ENCODE measurements at regions not wholly inside any gene's neighbourhood (a gene's known extent, or its start where the extent isn't known, plus 50 kb on each side); places are given as distances from the start of the nearest gene placed in this dataset.

DNA sequence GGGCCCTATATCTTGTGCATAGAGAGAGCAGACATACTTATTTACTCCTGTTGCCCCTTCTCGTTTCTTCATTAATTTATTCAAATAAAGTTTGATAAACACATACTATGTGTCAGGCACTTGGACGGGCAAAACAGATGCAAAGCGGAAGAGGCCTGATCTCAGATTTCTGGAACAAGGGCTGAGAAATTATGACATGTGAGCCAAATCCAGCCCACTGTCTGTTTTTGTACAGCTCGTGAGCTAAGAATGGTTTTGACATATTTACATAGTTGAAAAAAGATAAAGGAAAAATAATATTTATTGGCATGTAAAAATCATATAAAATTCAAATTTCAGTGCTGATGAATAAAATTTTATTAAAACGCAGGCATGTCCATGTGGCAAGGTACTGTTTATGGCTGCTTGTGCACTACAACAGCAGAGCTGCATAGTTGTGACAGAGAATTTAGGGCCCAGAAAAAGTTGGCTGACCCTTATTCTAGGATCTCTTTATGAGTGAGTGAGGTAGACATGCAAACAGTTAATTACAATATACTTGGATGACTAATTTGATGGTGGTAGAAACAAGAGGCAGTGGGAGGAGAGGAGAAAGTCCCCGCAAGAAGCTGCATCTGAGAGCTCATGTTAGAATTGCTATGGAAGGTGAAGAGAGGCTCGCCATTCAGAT lies 68.1 kb upstream of the ITPRID1 start:
- WGBS, 2 donors, result 74 to 77% methylated on average over 7 of the region's 7 CpGs

DNA sequence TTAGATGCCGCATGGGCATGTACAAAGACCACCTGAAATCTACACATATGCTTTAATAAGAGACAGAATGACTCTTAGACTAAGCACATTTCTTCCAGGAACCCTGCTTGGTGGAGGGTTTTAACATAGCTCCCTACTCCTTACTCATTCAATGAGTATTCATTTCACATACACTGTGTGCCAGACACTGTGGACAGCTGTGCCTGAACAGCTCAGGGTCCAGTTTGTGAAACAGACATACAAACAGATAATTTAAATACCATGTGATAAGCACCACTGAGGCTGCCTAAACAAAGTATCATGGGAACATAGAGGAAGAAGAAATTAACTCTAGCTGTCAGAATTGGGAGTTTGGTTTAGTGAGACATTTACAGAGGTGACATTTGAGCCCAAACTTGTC lies 65.2 kb upstream of the ITPRID1 start:
- FAIRE-seq (no peak), DNase-seq (no peak), ATAC-seq (no peak)
- TF ChIP-seq, protein P1, sequence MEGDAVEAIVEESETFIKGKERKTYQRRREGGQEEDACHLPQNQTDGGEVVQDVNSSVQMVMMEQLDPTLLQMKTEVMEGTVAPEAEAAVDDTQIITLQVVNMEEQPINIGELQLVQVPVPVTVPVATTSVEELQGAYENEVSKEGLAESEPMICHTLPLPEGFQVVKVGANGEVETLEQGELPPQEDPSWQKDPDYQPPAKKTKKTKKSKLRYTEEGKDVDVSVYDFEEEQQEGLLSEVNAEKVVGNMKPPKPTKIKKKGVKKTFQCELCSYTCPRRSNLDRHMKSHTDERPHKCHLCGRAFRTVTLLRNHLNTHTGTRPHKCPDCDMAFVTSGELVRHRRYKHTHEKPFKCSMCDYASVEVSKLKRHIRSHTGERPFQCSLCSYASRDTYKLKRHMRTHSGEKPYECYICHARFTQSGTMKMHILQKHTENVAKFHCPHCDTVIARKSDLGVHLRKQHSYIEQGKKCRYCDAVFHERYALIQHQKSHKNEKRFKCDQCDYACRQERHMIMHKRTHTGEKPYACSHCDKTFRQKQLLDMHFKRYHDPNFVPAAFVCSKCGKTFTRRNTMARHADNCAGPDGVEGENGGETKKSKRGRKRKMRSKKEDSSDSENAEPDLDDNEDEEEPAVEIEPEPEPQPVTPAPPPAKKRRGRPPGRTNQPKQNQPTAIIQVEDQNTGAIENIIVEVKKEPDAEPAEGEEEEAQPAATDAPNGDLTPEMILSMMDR (IDR thresholded peaks at IDR 0.05), result no peak
- H3K27me3 ChIP-seq, result no peaks in the 10 kb centered on the region
- intact Hi-C loops (cut with DNase I), result loop anchor here in 1 of 3 donors (10.0 kb wide), 1 partner anchor 286 kb away; no protein-coding TSS in a partner anchor
- H3K27ac ChIP-seq, result no peak overlapping the region
- H3K4me3 ChIP-seq, result no peak overlapping the region
- H3K4me1 ChIP-seq, result no peaks in the 10 kb centered on the region
- whole genome bisulfite sequencing, 2 donors, result 83 to 100% methylated on average over 1 of the region's 1 CpG
- no peaks in the 10 kb centered on the region for H3K9me3 ChIP-seq
- no peaks in the 10 kb centered on the region for H3K36me3 ChIP-seq

More for the DNA sequence above, 68.1 kb upstream of the ITPRID1 start:
- no peak overlapping the region for H3K27ac ChIP-seq
- H3K4me3 ChIP-seq, result no peak overlapping the region
- no peak for FAIRE-seq
- ATAC-seq, result no peak
- intact Hi-C loops (cut with DNase I), result loop anchor here in 1 of 3 donors (10.0 kb wide), 1 partner anchor 289 kb away; no protein-coding TSS in a partner anchor
- H3K4me1 ChIP-seq, result no peaks in the 10 kb centered on the region
- DNase-seq, result no peak
- H3K9me3 ChIP-seq, result no peaks in the 10 kb centered on the region
- TF ChIP-seq, protein P1 (IDR thresholded peaks at IDR 0.05), result no peak
- no peaks in the 10 kb centered on the region for H3K27me3 ChIP-seq
- no peaks in the 10 kb centered on the region for H3K36me3 ChIP-seq

DNA sequence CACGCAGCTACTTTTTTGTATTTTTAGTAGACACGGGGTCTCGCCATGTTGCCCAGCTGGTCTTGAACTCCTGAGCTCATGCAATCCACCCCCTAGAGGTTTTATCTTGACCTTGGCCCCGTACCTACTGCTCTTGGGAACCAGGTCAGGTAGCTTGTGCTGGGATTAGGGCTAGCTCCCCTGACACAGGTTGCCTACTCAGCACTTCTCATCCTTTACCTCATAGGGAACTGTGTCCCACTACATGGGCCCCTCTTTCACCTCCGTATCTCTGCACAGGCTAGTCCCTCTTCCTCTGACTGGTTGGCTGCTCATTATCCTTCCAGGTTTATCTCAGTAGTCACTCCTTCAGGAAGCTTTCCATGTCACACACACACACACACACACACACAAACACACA lies 58.0 kb upstream of the ITPRID1 start:
- Histone ChIP-seq H3K27ac (no peak overlapping the region), H3K9me3 (no peaks in the 10 kb centered on the region), H3K4me3 (no peak overlapping the region), H3K4me1 (no peaks in the 10 kb centered on the region), H3K36me3 (no peaks in the 10 kb centered on the region), H3K27me3 (no peaks in the 10 kb centered on the region)
- FAIRE-seq, result no peak
- 80% methylated on average over 5 of the region's 5 CpGs for WGBS, 2 donors
- no peak for ATAC-seq
- TF ChIP-seq, protein P1 (IDR thresholded peaks at IDR 0.05), result no peak
- intact Hi-C loops (cut with DNase I), result no loop called here
- DNase-seq, result no peak

DNA sequence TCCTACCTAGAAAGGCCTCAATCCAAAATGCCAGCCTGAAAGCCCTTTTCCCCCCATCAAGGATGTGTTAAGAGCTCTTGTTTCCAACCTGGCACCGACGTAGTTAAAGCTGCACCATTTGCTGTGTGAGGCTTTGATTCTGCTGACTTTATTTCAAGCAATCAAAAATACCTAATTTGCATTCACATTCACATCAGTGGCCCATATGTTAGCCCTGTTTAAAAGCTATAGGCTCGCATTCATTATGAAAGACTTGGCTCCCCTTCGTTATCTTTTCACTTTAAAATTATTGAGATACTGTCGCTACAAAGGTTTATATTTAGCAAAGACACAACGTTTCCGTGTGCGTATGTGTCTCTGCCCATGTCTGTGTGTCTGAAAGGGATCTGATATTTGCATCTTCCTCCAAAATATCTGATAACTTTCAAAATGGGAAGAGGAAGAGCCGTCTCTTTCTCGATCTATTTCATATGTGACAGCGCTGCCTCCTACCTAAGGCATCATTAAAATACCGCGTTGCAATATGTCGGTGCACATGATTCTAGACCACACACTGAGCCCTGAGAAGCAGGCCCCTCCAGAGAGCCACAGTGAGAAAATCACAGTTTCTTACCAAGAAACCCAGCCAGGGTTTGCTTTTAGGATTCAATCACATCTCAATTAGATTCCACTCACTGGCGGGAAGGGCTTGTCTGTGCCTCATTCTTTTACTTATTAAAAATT lies 57.1 kb upstream of the ITPRID1 start:
- WGBS, 2 donors, result 72% methylated on average over 15 of the region's 15 CpGs
- H3K36me3 ChIP-seq, result no peaks in the 10 kb centered on the region
- FAIRE-seq (no peak), DNase-seq (no peak), ATAC-seq (no peak)
- no peak overlapping the region for H3K4me3 ChIP-seq
- H3K27me3 ChIP-seq, result no peaks in the 10 kb centered on the region
- no peaks in the 10 kb centered on the region for H3K9me3 ChIP-seq
- H3K27ac ChIP-seq, result no peak overlapping the region
- TF ChIP-seq, protein P1 (IDR thresholded peaks at IDR 0.05), result no peak
- no peaks in the 10 kb centered on the region for H3K4me1 ChIP-seq
- intact Hi-C loops (cut with DNase I), result no loop called here

DNA sequence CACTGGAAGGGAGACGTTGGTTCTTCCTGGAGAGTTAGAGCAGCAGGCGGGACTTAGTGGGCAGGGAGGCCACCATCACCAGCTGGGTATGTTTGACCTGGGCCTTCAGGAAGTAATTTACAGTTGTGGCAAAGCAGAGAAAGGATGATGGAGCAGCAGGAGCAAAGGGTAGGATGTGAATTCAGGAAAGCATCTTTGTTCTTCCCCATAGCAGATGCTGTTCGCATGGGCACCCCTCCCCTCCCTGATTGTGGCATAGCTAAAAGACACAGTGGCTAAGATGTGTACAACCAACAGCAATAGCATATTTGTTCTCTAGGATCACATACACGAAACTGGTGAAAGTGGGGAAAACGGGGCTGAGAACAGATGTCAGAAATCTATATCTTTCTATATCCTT lies 56.3 kb upstream of the ITPRID1 start:
- ATAC-seq, result no peak
- FAIRE-seq, result no peak
- WGBS, 2 donors, result 64 to 67% methylated on average over 5 of the region's 5 CpGs

More for the DNA sequence above, 56.3 kb upstream of the ITPRID1 start:
- H3K4me1 ChIP-seq, result no peaks in the 10 kb centered on the region
- intact Hi-C loops (cut with DNase I), result no loop called here
- no peak overlapping the region for H3K4me3 ChIP-seq
- TF ChIP-seq, protein P1 (IDR thresholded peaks at IDR 0.05), result no peak
- H3K27me3 ChIP-seq, result no peaks in the 10 kb centered on the region
- DNase-seq, result no peak
- H3K9me3 ChIP-seq, result no peaks in the 10 kb centered on the region
- no peak overlapping the region for H3K27ac ChIP-seq
- H3K36me3 ChIP-seq, result no peaks in the 10 kb centered on the region

Measured in pancreas (tissue), 10 donors.